IPS-NIHi7 (cell line): ENCODE measurements at regions not wholly inside any gene's neighbourhood (a gene's known extent, or its start where the extent isn't known, plus 50 kb on each side); places are given as distances from the start of the nearest gene placed in this dataset.

Experiments used
- DNase-seq: peaks from one replicate; pipeline ENCODE4 v3.0.0; 2012; ENCODE audit warnings: mixed read lengths; ENCODE audit errors: extremely low spot score

GRCh38 chr11:41861838-41862237, 402.4 kb upstream of the LRRC4C start:
- no peak for DNase-seq

- no peak for DNase-seq
Observed at GRCh38 chr11:41866525-41866924, 407.1 kb upstream of the LRRC4C start.

- DNase-seq, result no peak
Observed at GRCh38 chr11:41868606-41869005, 409.2 kb upstream of the LRRC4C start.

- DNase-seq, result peak; percentile 9
Observed at GRCh38 chr11:41872426-41872825, 413.0 kb upstream of the LRRC4C start.

GRCh38 chr11:41872870-41873269, 413.4 kb upstream of the LRRC4C start:
- no peak for DNase-seq

GRCh38 chr11:41878095-41878494, 418.6 kb upstream of the LRRC4C start:
- DNase-seq, result no peak

GRCh38 chr11:41879214-41879613, 419.8 kb upstream of the LRRC4C start:
- DNase-seq, result no peak

- no peak for DNase-seq
Observed at GRCh38 chr11:41895081-41895480, 435.6 kb upstream of the LRRC4C start.

- DNase-seq, result no peak
Observed at GRCh38 chr11:41897991-41898390, 438.5 kb upstream of the LRRC4C start.

GRCh38 chr11:41917900-41918299, 458.4 kb upstream of the LRRC4C start:
- no peak for DNase-seq

GRCh38 chr11:41920374-41920773, 460.9 kb upstream of the LRRC4C start:
- no peak for DNase-seq

GRCh38 chr11:41921746-41922390, 462.4 kb upstream of the LRRC4C start:
- peak; percentile 65 for DNase-seq

- DNase-seq, result no peak
Observed at GRCh38 chr11:41926339-41926738, 466.9 kb upstream of the LRRC4C start.

- DNase-seq, result no peak
Observed at GRCh38 chr11:41935241-41935640, 475.8 kb upstream of the LRRC4C start.

GRCh38 chr11:41935795-41936194, 476.3 kb upstream of the LRRC4C start:
- no peak for DNase-seq

- no peak for DNase-seq
Observed at GRCh38 chr11:41943656-41944055, 484.2 kb upstream of the LRRC4C start.

- no peak for DNase-seq
Observed at GRCh38 chr11:41947392-41947791, 487.9 kb upstream of the LRRC4C start.

GRCh38 chr11:41950470-41951143, 491.2 kb upstream of the LRRC4C start:
- DNase-seq, result no peak

- DNase-seq, result no peak
Observed at GRCh38 chr11:41954034-41954433, 494.6 kb upstream of the LRRC4C start.

- no peak for DNase-seq
Observed at GRCh38 chr11:41955066-41955465, 495.6 kb upstream of the LRRC4C start.

GRCh38 chr11:41955635-41956400, 496.4 kb upstream of the LRRC4C start:
- DNase-seq, result no peak

GRCh38 chr11:41963406-41963805, 504.0 kb upstream of the LRRC4C start:
- no peak for DNase-seq

- DNase-seq, result no peak
Observed at GRCh38 chr11:41970681-41971080, 511.2 kb upstream of the LRRC4C start.
